ENCODE measurements at regions not wholly inside any gene's neighbourhood (a gene's known extent, or its start where the extent isn't known, plus 50 kb on each side); places are given as distances from the start of the nearest gene placed in this dataset.
"Not testable (repeated sequence)": the region's sequence is repeated elsewhere in the genome, so short reads cannot be mapped to it uniquely, and the experiment has no call there.

GRCh38 chr15:69554279-69554961 is 101.8 kb downstream of the RPLP1 start:
- DNase-seq (ENCODE audit: low read depth) = no peak

- DNase-seq (ENCODE audit: low read depth) = no peak
These were observed 102.5 kb downstream of the RPLP1 start for GRCh38 chr15:69555080-69555479.

- DNase-seq (ENCODE audit: low read depth) = no peak
These were observed 103.7 kb downstream of the RPLP1 start for GRCh38 chr15:69556344-69556743.

GRCh38 chr15:69557020-69557706 is 104.5 kb downstream of the RPLP1 start:
- no peak for DNase-seq (ENCODE audit: low read depth)

- DNase-seq (ENCODE audit: low read depth) = no peak
These were observed 105.2 kb downstream of the RPLP1 start for GRCh38 chr15:69557707-69558409.

GRCh38 chr15:69559440-69560190 is 107.0 kb downstream of the RPLP1 start:
- DNase-seq (ENCODE audit: low read depth) = no peak

- no peak for DNase-seq (ENCODE audit: low read depth)
These were observed 108.6 kb downstream of the RPLP1 start for GRCh38 chr15:69561071-69561784.

GRCh38 chr15:69562116-69562515 is 109.5 kb downstream of the RPLP1 start:
- no peak for DNase-seq (ENCODE audit: low read depth)

- DNase-seq (ENCODE audit: low read depth) = no peak
These were observed 109.9 kb downstream of the RPLP1 start for GRCh38 chr15:69562564-69562963.

- DNase-seq (ENCODE audit: low read depth) = no peak
These were observed 112.5 kb downstream of the RPLP1 start for GRCh38 chr15:69565066-69565655.

- not testable (repeated sequence) for DNase-seq (ENCODE audit: low read depth)
These were observed 114.7 kb downstream of the RPLP1 start for GRCh38 chr15:69567238-69567760.

- no peak for DNase-seq (ENCODE audit: low read depth)
These were observed 115.8 kb downstream of the RPLP1 start for GRCh38 chr15:69568173-69569009.

GRCh38 chr15:69570454-69570853 is 117.8 kb downstream of the RPLP1 start:
- no peak for DNase-seq (ENCODE audit: low read depth)

- DNase-seq (ENCODE audit: low read depth) = no peak
These were observed 118.4 kb downstream of the RPLP1 start for GRCh38 chr15:69570997-69571396.

- not testable (repeated sequence) for DNase-seq (ENCODE audit: low read depth)
These were observed 120.7 kb downstream of the RPLP1 start for GRCh38 chr15:69573278-69573677.

- peak; percentile 52 for DNase-seq (ENCODE audit: low read depth)
These were observed 121.3 kb downstream of the RPLP1 start for GRCh38 chr15:69573815-69574475.

GRCh38 chr15:69574506-69574905 is 121.9 kb downstream of the RPLP1 start:
- no peak for DNase-seq (ENCODE audit: low read depth)

GRCh38 chr15:69575387-69575786 is 122.8 kb downstream of the RPLP1 start:
- DNase-seq (ENCODE audit: low read depth) = no peak

GRCh38 chr15:69576035-69576526 is 123.5 kb downstream of the RPLP1 start:
- peak; percentile 55 for DNase-seq (ENCODE audit: low read depth)
